Panc1 (cell line): ENCODE measurements at regions not wholly inside any gene's neighbourhood (a gene's known extent, or its start where the extent isn't known, plus 50 kb on each side); places are given as distances from the start of the nearest gene placed in this dataset.

Experiments used
- POLR2AphosphoS5 ChIP-seq: IDR thresholded peaks from 2 replicates; pipeline ENCODE4 v1.6.1; 2012; ENCODE audit warnings: mild to moderate bottlenecking, low read depth, low read length, moderate library complexity
- SIN3A ChIP-seq: IDR thresholded peaks from 2 replicates; pipeline ENCODE4 v1.6.1; 2012; ENCODE audit warnings: low read depth, mild to moderate bottlenecking, low read length, moderate library complexity, borderline replicate concordance; ENCODE audit not compliant: insufficient read depth
- TCF7L2 ChIP-seq: IDR thresholded peaks from 2 replicates; pipeline ENCODE4 v1.6.1; 2011; ENCODE audit warnings: mild to moderate bottlenecking, low read depth, low read length, inconsistent platforms
- TF ChIP-seq, protein P1 (sequence below): fragments of 450-650 bp; IDR thresholded peaks from 2 replicates; pipeline ENCODE4 v1.5.1; 2017; ENCODE audit warnings: mild to moderate bottlenecking
- TF ChIP-seq, protein P2 (sequence below), 2 experiments: IDR thresholded peaks; 2 replicates each; pipeline ENCODE4 v1.6.1; 2011 to 2012; ENCODE audit warnings: low read depth in 2 of 2, control low read depth in 1 of 2, low read length in 1 of 2, mild to moderate bottlenecking in 1 of 2, moderate library complexity in 1 of 2; ENCODE audit not compliant: insufficient read depth in 1 of 2

DNA sequence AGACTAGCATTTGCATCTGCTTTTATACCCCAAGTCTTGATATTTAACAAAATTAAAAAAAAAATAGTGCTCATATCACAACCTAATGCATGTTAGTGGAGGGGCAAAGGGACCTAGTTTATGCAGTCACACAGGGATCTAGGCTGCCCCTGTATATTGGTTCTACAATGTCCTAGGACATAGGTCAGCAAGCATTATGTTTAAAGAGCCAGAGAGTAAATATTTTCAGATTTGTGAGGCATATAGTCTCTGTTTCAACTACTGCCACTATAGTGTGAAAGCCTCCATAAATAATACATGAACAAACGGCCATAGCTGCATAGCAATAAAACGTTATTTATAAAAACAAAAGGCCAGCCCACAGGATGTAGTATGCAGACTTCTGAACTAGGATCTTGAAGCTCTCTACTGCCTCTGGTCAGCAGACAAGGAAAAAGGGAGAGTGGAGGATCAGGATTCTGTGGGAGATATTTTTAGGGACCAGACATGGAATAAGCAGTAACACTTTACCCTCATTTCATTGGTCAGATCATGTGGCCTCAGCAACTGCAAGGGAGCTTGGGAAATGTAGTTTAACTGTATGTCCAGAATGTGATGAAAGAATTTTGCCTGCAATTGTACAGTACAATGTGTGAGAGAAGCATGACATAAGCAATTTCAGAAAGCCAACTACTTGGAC, 414.2 kb upstream of the SPTLC3 start:
- TF ChIP-seq TCF7L2 (no peak), POLR2AphosphoS5 (no peak), SIN3A (no peak)
- TF ChIP-seq, protein P1, sequence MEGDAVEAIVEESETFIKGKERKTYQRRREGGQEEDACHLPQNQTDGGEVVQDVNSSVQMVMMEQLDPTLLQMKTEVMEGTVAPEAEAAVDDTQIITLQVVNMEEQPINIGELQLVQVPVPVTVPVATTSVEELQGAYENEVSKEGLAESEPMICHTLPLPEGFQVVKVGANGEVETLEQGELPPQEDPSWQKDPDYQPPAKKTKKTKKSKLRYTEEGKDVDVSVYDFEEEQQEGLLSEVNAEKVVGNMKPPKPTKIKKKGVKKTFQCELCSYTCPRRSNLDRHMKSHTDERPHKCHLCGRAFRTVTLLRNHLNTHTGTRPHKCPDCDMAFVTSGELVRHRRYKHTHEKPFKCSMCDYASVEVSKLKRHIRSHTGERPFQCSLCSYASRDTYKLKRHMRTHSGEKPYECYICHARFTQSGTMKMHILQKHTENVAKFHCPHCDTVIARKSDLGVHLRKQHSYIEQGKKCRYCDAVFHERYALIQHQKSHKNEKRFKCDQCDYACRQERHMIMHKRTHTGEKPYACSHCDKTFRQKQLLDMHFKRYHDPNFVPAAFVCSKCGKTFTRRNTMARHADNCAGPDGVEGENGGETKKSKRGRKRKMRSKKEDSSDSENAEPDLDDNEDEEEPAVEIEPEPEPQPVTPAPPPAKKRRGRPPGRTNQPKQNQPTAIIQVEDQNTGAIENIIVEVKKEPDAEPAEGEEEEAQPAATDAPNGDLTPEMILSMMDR, result no peak
- TF ChIP-seq, protein P2, sequence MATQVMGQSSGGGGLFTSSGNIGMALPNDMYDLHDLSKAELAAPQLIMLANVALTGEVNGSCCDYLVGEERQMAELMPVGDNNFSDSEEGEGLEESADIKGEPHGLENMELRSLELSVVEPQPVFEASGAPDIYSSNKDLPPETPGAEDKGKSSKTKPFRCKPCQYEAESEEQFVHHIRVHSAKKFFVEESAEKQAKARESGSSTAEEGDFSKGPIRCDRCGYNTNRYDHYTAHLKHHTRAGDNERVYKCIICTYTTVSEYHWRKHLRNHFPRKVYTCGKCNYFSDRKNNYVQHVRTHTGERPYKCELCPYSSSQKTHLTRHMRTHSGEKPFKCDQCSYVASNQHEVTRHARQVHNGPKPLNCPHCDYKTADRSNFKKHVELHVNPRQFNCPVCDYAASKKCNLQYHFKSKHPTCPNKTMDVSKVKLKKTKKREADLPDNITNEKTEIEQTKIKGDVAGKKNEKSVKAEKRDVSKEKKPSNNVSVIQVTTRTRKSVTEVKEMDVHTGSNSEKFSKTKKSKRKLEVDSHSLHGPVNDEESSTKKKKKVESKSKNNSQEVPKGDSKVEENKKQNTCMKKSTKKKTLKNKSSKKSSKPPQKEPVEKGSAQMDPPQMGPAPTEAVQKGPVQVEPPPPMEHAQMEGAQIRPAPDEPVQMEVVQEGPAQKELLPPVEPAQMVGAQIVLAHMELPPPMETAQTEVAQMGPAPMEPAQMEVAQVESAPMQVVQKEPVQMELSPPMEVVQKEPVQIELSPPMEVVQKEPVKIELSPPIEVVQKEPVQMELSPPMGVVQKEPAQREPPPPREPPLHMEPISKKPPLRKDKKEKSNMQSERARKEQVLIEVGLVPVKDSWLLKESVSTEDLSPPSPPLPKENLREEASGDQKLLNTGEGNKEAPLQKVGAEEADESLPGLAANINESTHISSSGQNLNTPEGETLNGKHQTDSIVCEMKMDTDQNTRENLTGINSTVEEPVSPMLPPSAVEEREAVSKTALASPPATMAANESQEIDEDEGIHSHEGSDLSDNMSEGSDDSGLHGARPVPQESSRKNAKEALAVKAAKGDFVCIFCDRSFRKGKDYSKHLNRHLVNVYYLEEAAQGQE (IDR thresholded peaks at IDR 0.05; ENCODE audit: insufficient read depth in 1 of 2, low read depth in 2 of 2, low read length in 1 of 2), result no peak
